T-helper 17 cell (primary cell): ENCODE measurements at regions not wholly inside any gene's neighbourhood (a gene's known extent, or its start where the extent isn't known, plus 50 kb on each side); places are given as distances from the start of the nearest gene placed in this dataset.

Source experiments
- ATAC-seq: fragments of 150-1000 bp; cut with Tn5 transposase; 2 replicates; pipeline ENCODE4 v1.10.0; 2021; ENCODE audit warnings: mild to moderate bottlenecking, moderate library complexity
- DNase-seq, 3 donors: peaks; one replicate each; pipeline versions ENCODE4 v3.0.0 to v3.0.0-alpha.2; 2020 to 2021
- H3K9me3 ChIP-seq: one replicate; pipeline ENCODE4 v1.7.0; 2013; ENCODE audit warnings: low read length, mild to moderate bottlenecking; ENCODE audit not compliant: control insufficient read depth, poor library complexity, severe bottlenecking
- H3K27ac Mint-ChIP-seq: one replicate; pipeline ENCODE4 v1.8.0; 2022; ENCODE audit warnings: mild to moderate bottlenecking, moderate library complexity, mixed read lengths
- H3K27me3 Mint-ChIP-seq: one replicate; pipeline ENCODE4 v1.8.0; 2022; ENCODE audit warnings: mixed read lengths
- H3K36me3 Mint-ChIP-seq: one replicate; pipeline ENCODE4 v1.8.0; 2022; ENCODE audit warnings: low read depth, mixed read lengths
- H3K4me1 Mint-ChIP-seq: one replicate; pipeline ENCODE4 v1.8.0; 2022; ENCODE audit warnings: mild to moderate bottlenecking, mixed read lengths
- H3K4me3 Mint-ChIP-seq: one replicate; pipeline ENCODE4 v1.8.0; 2022; ENCODE audit warnings: mild to moderate bottlenecking, moderate library complexity, mixed read lengths

DNA sequence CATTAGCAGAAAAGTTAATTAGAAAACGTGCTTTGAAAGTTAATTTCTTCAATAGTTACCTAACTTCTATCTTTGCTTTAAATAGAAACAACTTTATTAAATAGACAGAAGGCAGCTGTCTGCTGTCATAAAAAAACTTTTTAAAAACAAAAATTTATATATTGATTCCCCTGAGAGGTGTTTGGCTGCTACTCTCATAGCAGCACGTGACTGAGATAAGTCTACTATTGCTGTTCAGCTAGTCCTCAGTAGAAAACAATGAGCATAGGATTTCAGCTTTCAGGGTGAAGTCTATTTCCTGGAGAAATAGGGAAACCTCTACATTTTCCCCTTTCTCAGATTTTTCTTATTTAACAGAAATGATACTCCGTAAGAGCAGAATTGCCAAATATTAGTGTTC is 135.0 kb upstream of the FBN2 start:
- no peak overlapping the region for H3K4me3 Mint-ChIP-seq
- H3K4me1 Mint-ChIP-seq = peaks cover 5% of the 10 kb centered on the region
- no peak overlapping the region for H3K27ac Mint-ChIP-seq
- no peak for DNase-seq
- ATAC-seq = no peak
- no peaks in the 10 kb centered on the region for H3K36me3 Mint-ChIP-seq
- no peaks in the 10 kb centered on the region for H3K9me3 ChIP-seq
- peaks cover 14% of the 10 kb centered on the region for H3K27me3 Mint-ChIP-seq

DNA sequence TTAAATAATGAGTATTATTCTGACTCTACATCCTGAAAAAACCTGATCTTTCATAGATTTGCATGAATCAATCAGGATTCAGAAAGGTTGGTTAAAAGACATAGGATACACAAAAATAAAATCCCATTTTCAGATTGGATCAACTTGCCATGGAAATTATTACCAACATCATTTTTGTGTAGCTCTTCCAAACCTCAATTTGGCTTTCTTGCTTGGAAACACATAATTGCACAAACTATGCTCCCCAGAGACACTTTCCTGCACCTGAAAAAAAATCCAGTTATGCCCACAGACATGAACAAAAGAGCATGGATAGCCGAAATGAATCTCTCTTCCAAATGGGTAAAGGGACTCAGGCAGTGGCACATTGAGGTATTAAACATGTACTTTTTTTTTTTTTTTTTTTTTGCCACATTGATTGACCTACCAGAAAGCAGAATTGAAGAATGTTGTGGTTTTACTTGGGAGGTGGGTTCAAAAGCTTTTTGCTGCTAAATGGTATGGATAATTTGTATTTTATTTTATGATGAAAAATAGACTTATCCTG is 135.4 kb upstream of the FBN2 start:
- no peak overlapping the region for H3K27ac Mint-ChIP-seq
- peaks cover 5% of the 10 kb centered on the region for H3K4me1 Mint-ChIP-seq
- H3K36me3 Mint-ChIP-seq = no peaks in the 10 kb centered on the region
- DNase-seq = no peak
- no peak for ATAC-seq
- no peaks in the 10 kb centered on the region for H3K9me3 ChIP-seq
- H3K27me3 Mint-ChIP-seq = peaks cover 17% of the 10 kb centered on the region
- no peak overlapping the region for H3K4me3 Mint-ChIP-seq

GRCh38 chr5:128673970-128674369 is 135.9 kb upstream of the FBN2 start:
- Mint-ChIP-seq H3K4me3 (no peak overlapping the region), H3K36me3 (no peaks in the 10 kb centered on the region)

DNA sequence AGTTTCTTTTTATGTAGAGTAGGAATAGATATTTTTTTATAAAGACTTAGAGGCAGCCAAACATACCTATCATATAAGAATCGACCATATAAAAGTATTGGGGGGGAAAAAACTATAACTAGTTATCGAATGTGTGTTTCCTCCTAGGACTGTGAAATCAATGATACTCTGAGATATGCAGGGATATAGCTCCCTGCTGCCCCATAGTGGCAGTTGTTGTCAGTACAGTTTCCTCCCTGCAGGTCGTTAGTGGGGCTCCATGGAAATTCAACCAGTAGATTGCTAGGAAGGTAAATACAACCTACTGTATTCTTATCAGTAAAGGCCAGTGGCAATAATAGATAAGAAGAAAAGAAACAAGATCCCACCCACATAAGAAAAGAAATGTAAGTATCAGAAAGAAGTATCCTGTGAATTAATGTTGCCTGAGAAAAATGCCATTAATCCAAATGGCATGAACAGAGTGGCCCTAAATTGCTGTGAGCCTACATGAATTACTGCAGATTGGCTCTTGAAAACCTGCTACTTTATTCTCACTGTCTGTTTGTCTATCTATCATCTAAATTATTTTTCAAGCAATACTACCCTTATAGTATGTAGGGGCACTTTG is 136.9 kb upstream of the FBN2 start:
- Mint-ChIP-seq H3K4me1 (peaks cover 5% of the 10 kb centered on the region), H3K27ac (no peak overlapping the region), H3K36me3 (no peaks in the 10 kb centered on the region), H3K27me3 (peaks cover 17% of the 10 kb centered on the region), H3K4me3 (no peak overlapping the region)
- H3K9me3 ChIP-seq = no peaks in the 10 kb centered on the region
- ATAC-seq = peak; percentile 59
- DNase-seq = peak in 1 of 3 donors; percentile 11

More at GRCh38 chr5:128673970-128674369, 135.9 kb upstream of the FBN2 start:
- H3K27ac Mint-ChIP-seq = no peak overlapping the region
- ATAC-seq = no peak
- H3K27me3 Mint-ChIP-seq = peaks cover 17% of the 10 kb centered on the region
- no peak for DNase-seq
- peaks cover 5% of the 10 kb centered on the region for H3K4me1 Mint-ChIP-seq
- H3K9me3 ChIP-seq = no peaks in the 10 kb centered on the region

DNA sequence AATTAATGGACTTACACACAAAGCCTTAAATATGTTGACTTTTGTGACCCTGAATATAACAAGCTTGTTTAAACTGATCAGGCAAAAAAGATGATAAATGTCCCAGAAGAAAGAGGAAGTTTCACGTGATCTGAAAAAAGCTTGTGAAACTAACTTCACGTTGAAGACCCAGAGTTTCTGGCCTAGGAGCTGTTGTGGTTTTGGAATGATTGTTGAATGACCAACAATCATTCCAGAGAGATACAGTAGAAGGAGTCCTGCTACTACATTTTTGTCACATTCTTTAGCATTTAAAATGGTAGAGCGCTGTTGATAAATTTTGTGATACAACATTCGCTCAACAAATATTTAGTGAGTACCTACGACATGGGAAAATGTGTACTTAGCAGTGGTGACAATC is 143.1 kb upstream of the FBN2 start:
- ATAC-seq = no peak
- Mint-ChIP-seq H3K27ac (no peak overlapping the region), H3K4me3 (no peak overlapping the region), H3K27me3 (peaks cover 10% of the 10 kb centered on the region), H3K36me3 (no peaks in the 10 kb centered on the region), H3K4me1 (no peaks in the 10 kb centered on the region)
- no peak for DNase-seq
- H3K9me3 ChIP-seq = no peaks in the 10 kb centered on the region

DNA sequence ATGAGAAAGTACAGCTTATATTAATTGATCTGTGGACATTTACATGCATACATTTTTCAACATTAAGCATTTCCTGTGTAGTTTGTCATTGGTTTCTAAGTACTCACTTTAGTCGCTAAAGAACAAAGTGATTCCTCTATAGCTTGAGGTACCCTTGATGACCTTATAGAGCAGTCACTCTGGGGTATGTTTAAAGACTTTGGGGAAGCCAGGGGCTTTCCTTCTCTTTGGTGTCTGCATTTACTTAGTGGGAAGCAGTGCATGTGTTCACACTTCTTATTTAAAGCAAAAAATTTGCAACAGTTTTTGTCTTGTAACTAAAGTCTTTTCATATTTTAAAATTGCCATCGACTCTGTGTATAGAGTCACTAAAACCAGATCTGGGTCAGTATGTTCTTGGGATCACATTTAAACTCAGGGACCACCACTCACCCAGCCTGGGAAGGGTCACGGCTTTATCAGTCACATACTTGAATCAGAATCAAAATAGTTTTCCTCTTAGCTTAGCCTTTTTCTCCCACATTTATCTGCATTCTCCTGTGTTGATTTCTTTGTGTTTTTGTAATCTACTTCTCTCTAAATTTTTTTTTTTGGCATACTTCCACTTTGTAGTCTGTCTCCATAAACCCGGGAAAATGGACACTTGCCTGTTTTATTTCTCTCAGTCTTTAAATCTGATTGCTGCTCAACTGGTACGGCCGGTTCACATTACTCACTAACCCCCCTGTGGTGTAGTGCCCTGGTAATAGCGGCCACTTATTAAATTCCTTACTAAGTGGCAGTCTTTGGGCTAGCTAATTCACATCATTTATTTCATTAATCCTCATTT is 143.9 kb upstream of the FBN2 start:
- ATAC-seq = no peak
- Mint-ChIP-seq H3K4me3 (no peak overlapping the region), H3K27ac (no peak overlapping the region), H3K36me3 (no peaks in the 10 kb centered on the region), H3K4me1 (no peaks in the 10 kb centered on the region), H3K27me3 (peaks cover 10% of the 10 kb centered on the region)
- no peaks in the 10 kb centered on the region for H3K9me3 ChIP-seq
- no peak for DNase-seq

DNA sequence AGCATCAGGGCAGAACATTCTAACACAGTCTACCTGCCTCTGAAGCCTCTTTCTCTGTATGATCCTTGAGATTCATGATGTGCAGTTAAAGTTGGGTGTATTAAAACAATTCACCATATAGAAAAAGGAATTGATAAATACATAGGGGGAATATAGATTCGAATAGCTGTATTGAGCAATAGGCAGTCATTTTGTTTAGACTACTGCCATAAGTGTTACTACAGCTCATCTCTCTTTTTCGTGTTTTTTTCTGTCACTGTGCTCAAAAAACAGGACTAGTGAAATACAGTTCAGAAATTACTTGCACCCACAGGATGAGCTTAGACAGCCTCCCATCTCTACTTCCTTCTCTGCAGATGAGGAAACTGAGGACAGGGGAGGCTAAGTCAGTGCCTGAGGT is 144.6 kb upstream of the FBN2 start:
- no peak overlapping the region for H3K4me3 Mint-ChIP-seq
- H3K36me3 Mint-ChIP-seq = no peaks in the 10 kb centered on the region
- H3K27me3 Mint-ChIP-seq = peaks cover 10% of the 10 kb centered on the region
- H3K4me1 Mint-ChIP-seq = no peaks in the 10 kb centered on the region
- H3K27ac Mint-ChIP-seq = no peak overlapping the region
- ATAC-seq = no peak
- H3K9me3 ChIP-seq = no peaks in the 10 kb centered on the region
- DNase-seq = no peak

DNA sequence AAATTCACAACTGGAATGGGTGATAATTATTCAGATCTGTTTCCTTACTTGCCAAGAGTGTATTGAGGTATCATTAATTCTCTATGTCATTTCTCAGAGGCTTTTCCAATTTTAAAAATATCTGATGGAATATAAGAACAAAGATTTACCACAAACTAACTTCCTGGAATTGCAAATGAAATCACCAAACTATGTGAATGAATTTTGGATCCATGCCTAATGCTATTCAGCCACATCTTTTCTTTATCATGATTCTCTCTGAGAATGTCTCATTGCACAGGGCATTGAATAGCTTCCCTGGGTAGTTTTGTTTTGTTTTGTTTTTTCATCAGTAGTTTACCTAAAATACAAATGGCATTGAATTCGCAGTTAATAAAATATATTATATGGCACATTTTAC is 146.9 kb upstream of the FBN2 start:
- no peaks in the 10 kb centered on the region for H3K9me3 ChIP-seq
- Mint-ChIP-seq H3K27me3 (peaks cover 4% of the 10 kb centered on the region), H3K36me3 (no peaks in the 10 kb centered on the region), H3K27ac (no peak overlapping the region), H3K4me1 (no peaks in the 10 kb centered on the region), H3K4me3 (no peak overlapping the region)
- ATAC-seq (no peak), DNase-seq (no peak)

DNA sequence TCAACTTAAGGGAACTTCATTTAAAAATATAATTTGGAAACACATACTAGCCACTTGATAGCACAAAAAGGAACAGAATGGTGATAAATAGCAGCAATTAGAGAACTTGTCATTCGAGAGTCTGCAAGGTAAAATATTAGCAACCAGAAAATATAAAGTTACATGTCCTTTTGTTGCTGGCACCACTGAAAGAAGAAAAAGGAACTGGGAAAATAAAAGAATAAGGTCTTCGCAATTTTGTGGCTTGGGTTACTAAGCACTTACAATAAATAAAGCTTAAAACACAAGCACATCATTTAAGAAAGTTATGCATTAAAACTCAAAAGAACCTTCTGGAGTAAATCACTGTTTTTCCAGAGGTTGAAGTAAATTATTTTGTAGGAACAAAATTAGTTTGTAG is 149.9 kb upstream of the FBN2 start:
- Mint-ChIP-seq H3K4me3 (no peak overlapping the region), H3K27me3 (no peaks in the 10 kb centered on the region), H3K36me3 (no peaks in the 10 kb centered on the region), H3K27ac (no peak overlapping the region), H3K4me1 (no peaks in the 10 kb centered on the region)
- ATAC-seq (no peak), DNase-seq (no peak)
- H3K9me3 ChIP-seq = no peaks in the 10 kb centered on the region

- no peaks in the 10 kb centered on the region for H3K9me3 ChIP-seq
- Mint-ChIP-seq H3K27ac (no peak overlapping the region), H3K4me1 (no peaks in the 10 kb centered on the region), H3K4me3 (no peak overlapping the region), H3K36me3 (no peaks in the 10 kb centered on the region), H3K27me3 (no peaks in the 10 kb centered on the region)
- DNase-seq (no peak), ATAC-seq (no peak)
Observed at GRCh38 chr5:128693764-128694163, 155.7 kb upstream of the FBN2 start.

GRCh38 chr5:128695791-128696530 is 157.9 kb upstream of the FBN2 start:
- Mint-ChIP-seq H3K4me1 (no peaks in the 10 kb centered on the region), H3K4me3 (no peak overlapping the region), H3K27me3 (no peaks in the 10 kb centered on the region), H3K27ac (no peak overlapping the region), H3K36me3 (no peaks in the 10 kb centered on the region)
- no peak for DNase-seq
- H3K9me3 ChIP-seq = no peaks in the 10 kb centered on the region
- no peak for ATAC-seq

DNA sequence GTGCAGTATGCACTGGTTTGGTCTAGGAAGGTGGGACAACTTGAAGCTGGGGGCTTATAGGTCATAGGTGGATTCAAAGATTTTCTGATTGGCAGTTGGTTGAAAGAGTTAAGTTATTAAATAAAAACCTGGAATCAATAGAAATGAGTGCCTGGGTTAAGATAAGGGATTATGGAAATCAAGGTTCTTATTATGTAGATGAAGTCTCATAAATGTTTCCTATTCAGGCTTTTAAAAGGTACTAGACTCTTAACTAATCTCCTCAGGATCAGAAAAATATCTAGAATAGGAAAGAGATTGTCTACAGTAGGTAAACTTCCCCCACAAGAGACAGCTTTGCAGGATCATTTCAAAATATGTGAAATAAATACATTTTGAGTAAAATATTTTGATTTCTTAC is 163.3 kb upstream of the FBN2 start:
- ATAC-seq = no peak
- Mint-ChIP-seq H3K36me3 (no peaks in the 10 kb centered on the region), H3K4me3 (no peak overlapping the region), H3K4me1 (no peaks in the 10 kb centered on the region), H3K27me3 (no peaks in the 10 kb centered on the region), H3K27ac (no peak overlapping the region)
- H3K9me3 ChIP-seq = no peaks in the 10 kb centered on the region
- no peak for DNase-seq

DNA sequence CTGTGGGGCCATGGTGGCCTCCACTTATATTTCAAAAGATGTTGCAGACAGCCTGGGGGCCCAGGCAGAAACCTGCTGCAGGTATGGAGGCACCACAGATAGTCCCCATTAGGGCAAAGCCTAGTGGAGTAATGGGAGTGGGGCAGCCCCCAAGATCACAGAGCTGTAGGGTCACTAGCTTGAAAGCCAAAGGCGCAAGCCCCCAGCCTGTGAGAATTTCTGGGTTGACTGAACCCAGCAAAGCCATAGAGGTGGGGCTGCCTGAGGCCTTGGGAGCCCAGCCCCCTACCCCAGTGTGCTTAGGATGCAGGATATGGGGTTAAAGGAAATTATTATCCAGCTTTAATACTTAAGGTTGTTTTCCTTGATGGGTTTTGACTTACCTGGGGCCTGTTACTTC is 165.3 kb upstream of the FBN2 start:
- H3K9me3 ChIP-seq = no peaks in the 10 kb centered on the region
- Mint-ChIP-seq H3K36me3 (no peaks in the 10 kb centered on the region), H3K27ac (no peak overlapping the region), H3K4me1 (no peaks in the 10 kb centered on the region), H3K27me3 (no peaks in the 10 kb centered on the region), H3K4me3 (no peak overlapping the region)
- DNase-seq = no peak
- no peak for ATAC-seq
